ENCODE measurements at regions not wholly inside any gene's neighbourhood (a gene's known extent, or its start where the extent isn't known, plus 50 kb on each side); places are given as distances from the start of the nearest gene placed in this dataset.

DNA sequence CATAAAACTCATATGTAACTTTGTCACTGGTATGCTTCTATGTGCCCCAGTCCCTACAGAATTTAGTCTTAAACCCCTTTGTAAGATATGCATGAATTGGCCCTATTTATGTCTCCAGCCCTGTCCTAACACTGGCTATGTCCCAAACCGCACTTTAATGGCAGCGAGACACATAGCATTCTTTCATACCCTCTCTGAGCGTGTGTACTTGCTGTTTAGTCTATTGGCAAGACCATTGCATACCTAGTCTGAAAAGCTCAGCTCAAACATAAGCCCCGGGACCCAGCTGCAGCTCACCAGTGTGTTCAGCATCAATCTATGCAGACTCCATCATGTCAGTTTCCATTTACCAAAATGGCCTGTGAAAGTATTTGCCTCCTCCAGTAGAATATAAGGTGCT is 1018.4 kb upstream of the TENM3 start:
- TF ChIP-seq, protein P1, sequence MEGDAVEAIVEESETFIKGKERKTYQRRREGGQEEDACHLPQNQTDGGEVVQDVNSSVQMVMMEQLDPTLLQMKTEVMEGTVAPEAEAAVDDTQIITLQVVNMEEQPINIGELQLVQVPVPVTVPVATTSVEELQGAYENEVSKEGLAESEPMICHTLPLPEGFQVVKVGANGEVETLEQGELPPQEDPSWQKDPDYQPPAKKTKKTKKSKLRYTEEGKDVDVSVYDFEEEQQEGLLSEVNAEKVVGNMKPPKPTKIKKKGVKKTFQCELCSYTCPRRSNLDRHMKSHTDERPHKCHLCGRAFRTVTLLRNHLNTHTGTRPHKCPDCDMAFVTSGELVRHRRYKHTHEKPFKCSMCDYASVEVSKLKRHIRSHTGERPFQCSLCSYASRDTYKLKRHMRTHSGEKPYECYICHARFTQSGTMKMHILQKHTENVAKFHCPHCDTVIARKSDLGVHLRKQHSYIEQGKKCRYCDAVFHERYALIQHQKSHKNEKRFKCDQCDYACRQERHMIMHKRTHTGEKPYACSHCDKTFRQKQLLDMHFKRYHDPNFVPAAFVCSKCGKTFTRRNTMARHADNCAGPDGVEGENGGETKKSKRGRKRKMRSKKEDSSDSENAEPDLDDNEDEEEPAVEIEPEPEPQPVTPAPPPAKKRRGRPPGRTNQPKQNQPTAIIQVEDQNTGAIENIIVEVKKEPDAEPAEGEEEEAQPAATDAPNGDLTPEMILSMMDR (IDR thresholded peaks at IDR 0.05) = no peak
- no peak for TF ChIP-seq POLR2A (IDR thresholded peaks at IDR 0.05)
